GM18873 (cell line): ENCODE measurements at regions not wholly inside any gene's neighbourhood (a gene's known extent, or its start where the extent isn't known, plus 50 kb on each side); places are given as distances from the start of the nearest gene placed in this dataset.

ENCODE experiments used
- ATAC-seq: cut with Tn5 transposase; IDR thresholded peaks from one replicate; pipeline ENCODE4 v1.9.1; 2021; ENCODE audit warnings: mild to moderate bottlenecking, moderate library complexity, moderate number of reproducible peaks; ENCODE audit not compliant: unreplicated experiment, low FRiP score

DNA sequence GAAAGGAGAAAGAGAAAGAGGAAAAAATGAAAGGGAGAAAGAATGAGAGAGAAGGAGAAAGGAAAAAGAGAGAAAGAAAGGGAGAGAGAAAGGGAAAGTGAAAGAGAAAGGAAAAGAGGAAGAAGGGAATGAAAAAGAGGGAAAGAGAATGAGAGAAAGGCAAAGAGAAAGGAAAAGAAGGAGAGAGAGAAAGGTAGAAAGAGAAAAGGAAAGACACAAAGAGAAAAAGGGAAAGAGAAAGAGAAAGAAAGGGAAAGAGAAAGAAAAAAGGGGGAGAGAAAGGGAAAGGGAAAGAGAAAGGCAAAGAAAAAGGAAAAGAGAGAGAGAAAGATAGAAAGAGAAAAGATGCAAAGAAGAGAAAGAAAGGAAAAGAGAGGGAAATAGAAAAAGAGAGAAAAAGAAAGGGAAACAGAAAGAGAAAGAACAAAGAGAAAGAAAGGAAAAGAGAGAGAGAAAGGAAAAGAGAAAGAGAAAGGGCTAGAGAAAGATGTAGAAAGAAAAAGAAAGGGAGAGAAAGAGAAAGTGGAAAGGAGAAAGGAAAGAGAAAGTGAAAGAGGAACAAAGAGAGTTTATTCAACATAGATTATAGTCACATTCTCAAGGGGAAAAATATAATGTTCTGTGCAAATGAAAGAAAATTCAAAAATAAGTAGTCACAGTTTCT is 165.2 kb downstream of the TMEM38B start:
- ATAC-seq = no peak

- no peak for ATAC-seq
These were observed 166.2 kb downstream of the TMEM38B start for GRCh38 chr9:105860516-105860915.

DNA sequence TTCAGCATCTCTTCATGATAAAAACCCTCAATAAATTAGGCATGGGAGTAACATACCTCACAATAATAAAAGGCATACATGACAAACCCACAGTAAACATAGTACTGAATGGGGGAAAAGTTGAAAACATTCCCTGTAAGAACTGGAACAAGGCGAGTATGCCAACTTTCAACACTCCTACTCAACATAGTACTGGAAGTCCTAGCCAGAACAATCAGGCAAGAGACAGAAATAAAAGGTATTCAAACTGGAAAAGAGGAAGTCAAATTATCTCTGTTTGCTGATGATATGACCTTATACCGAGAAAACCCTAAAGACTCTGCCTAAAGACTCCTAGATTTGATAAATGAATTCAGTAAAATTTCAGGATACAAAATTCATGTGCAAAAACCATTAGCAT is 167.6 kb downstream of the TMEM38B start:
- ATAC-seq = no peak

DNA sequence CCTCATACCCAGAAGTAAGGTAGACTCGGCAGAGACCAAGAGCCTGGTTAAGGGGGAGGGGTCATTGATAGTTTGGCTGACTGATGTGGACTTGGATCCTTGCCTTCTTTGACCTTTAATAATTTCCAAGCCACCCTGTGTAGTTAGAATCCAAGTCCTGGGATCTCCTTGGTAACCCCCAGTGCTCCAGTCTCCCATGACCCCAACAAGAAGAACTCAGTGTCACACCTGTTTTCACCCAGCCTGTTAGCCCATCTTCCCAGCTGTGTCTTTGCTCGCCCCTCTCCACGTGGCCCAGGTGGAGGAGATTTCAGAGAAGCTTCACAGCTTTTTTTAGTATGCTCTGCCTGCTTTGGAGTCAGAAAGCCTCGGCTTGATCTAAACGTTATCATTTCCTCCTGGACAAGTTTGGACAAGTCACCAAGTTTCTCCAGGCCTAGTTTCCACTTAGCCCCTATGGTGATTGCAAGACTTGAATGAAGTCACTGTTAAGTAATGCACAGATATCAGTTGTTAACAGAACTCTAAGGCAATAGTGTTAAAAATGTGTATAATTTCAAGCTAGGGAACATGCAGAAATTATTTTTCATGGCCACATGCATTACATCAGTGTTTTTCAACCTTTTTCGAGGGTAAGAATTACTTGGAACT is 170.0 kb downstream of the TMEM38B start:
- ATAC-seq = no peak

DNA sequence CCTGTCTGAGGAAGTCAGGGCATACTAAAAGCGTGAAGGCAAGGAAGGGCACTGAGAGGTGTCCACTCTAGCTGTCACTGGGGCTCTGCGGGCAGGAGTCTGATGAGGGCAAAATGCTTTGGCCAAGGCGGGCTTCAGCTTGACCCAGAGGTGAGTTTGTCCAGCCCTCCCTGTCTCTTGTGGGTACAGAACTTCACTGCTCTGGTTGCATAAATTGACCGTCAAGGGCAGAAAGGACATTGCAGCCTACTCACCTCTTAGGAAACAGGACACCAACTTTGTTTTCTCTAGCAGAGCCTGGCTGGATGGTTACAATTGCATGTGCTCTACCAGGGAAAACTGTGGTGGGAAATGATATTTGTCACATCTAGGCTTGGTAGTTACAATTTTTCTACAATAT is 170.9 kb downstream of the TMEM38B start:
- ATAC-seq = no peak

DNA sequence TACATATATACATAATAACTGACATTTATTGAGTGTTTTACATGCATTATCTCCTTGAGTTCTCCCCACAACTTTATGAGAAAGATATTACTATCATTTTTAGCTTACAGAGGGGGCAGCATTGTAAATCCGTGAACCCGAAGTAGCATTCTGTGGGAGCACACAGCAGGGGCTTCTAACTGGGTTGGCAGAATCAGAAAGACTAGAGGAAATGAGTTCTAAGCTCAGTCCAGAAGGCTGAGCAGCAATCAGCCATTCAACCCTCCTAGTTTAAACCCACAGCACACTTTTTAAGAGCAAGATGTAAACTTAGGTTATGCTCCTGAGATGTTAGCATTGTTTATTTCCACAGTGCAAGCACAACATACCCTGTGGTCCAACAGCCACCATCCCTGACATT is 177.2 kb downstream of the TMEM38B start:
- ATAC-seq = no peak

DNA sequence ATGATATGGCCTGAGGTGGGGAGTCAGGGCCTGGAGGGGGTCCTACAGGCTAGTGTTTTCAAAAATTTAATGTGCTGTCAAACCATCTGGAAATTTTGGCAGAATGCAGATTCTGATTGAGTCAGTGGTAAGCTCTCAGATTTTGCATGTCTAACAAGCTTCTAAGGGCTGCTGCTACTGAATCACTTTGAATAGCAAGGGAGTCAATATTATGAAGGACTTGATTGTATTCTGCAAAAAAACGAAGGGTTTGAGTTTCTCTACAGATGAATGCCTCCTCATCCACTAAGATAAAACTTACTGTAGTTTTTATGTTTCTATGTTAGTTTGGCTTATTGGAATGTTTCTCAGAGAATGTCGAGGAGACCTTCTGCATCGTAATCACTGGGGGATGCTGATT is 179.5 kb downstream of the TMEM38B start:
- no peak for ATAC-seq

DNA sequence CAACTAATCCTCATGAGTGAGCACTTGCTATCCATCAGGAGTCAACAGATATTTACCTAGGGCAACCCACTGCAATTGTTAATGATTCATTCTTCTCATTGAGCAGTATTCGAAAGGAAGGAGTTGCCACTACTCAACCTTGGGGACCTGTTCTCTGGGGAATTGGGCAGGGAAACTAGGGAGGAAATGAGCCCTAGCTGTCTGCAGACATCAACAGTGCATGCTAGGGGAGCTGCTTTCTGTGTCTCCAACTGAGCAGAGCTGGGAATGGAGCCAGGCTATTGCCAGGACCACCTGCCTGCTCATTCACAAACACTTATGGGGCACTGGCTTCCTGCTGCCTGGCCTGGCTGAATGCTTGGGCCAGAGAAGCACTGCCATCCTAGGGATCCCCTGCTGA is 183.4 kb downstream of the TMEM38B start:
- peak; percentile 44 for ATAC-seq

DNA sequence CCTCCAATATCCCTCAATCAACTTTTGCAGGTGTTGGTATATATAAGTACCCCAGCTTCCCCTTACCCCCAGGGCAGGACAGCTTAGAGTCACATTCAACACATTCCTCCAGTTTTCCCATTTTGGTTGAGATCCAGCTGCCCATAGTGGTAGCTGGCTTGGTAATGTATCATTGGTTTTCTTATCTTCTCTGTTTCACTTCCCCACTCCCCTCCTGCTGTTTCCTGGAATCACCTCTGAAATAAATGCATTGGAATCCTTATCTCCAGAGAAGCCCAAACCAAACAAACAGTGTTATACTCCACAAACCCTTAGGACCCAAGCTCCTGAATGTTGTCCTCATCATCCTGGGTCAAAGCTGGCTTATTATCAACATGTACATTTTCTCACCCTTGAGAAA is 184.8 kb downstream of the TMEM38B start:
- ATAC-seq = no peak

- ATAC-seq = no peak
These were observed 186.2 kb downstream of the TMEM38B start for GRCh38 chr9:105880517-105880916.

DNA sequence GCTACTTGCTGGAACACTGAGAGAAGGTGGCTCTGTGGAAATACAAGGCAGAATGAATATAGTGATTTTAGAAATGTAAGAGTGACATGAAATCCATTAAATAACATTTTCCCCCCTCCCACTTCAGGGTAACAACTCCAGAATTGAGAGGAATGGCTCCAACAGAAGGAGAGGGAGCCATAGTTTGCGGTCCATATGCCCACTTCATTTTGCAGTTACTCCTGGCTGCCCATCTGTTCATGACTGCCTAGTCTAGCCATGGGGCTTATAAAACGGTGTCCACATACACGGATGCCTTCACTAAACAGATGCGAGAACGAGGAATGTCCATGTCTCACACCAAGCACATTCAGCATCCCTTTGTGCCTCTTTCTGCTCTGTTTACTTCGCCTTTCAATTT is 186.7 kb downstream of the TMEM38B start:
- ATAC-seq = no peak

DNA sequence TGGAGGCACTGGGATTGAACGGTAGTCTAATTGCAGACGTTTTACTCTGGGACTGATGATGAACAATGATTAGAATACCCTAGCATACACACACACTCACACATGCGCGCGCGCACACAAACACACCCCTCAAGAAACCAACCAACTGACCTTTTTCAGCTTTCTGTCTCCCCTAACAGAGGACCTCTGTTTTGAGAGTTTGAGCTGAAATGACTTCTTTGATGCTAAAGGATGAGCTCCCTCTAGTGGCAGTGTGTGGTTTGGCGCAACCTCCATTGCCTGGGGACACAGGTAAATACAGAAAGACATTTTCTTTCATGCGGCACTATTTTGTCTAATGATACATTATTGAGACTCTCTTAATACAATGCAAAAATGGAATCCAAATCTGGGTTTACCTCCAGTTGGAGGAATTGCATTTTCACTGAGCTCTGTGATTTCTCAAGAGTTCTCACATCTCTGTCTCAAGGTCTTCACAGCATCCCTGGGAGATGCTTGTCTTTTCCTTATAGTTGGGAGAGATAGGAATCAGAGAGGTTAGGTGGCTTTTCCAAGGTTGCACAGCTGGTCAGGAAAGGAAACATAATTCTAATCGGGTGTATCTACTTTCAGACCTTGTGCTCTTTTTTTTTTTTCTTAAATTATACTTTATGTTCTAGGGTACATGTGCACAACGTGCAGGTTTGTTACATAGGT is 187.5 kb downstream of the TMEM38B start:
- no peak for ATAC-seq

- ATAC-seq = peak; percentile 89
These were observed 189.5 kb downstream of the TMEM38B start for GRCh38 chr9:105883847-105884246.

GRCh38 chr9:105884416-105884815 is 190.1 kb downstream of the TMEM38B start:
- no peak for ATAC-seq

GRCh38 chr9:105886136-105886535 is 191.8 kb downstream of the TMEM38B start:
- no peak for ATAC-seq

- no peak for ATAC-seq
These were observed 193.3 kb downstream of the TMEM38B start for GRCh38 chr9:105887679-105888078.

GRCh38 chr9:105890046-105890822 is 195.9 kb downstream of the TMEM38B start:
- ATAC-seq = no peak

- no peak for ATAC-seq
These were observed 205.8 kb downstream of the TMEM38B start for GRCh38 chr9:105900123-105900522.

DNA sequence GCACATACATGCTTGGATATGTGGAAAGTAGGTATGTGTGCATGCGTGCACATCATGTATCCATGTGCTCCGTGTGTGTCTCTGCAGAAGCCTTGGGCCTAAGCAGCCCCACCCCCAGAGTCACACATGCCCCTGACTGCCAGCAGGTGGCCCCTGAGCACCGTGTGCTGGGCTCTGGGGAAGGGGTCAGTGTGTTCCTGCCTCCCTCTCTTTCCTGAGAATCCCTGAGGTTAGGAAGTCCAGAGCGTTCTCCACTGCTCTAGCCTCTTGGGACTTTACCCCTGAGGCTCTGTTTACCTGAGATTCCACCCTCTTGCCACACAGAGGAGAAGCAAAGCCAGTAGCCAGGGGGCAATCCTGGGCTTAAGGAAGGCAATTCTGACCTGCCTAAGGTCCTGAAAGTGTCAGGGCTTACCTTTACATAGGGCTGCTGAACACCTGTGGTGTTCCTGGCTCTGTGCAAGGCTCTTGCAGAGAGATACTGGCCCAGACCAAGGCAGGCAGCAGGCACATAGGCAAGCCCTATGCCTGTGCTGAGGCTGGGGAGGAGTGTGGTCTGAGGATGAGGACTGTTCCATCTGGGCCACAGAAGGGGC is 207.3 kb downstream of the TMEM38B start:
- ATAC-seq = no peak

DNA sequence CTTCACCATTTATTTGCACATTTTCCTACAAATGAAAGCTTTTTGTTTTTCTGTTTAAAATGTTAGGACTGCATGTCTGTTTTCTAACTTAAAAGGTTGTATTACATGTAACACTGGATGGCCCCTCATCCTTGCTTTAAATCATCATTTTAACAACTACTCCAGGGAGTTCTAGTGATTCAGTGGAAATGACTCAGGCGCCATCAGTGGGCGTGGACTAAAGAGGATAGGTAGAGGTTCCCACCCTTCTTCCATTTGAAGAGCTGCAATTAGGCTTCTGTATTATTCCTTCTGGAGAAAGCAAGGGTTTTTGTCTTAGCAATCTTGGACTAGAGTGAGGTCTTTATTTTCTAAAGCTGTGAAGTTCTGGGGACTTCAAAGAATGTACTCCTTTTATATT is 213.7 kb downstream of the TMEM38B start:
- no peak for ATAC-seq
